Fibroblast of villous mesenchyme (primary cell): ENCODE measurements at regions not wholly inside any gene's neighbourhood (a gene's known extent, or its start where the extent isn't known, plus 50 kb on each side); places are given as distances from the start of the nearest gene placed in this dataset.

Experiments
- DNase-seq: peaks from one replicate; pipeline ENCODE4 v3.0.0-alpha.2; 2010; ENCODE audit warnings: low read depth
- H3K4me3 ChIP-seq: 2 replicates; pipeline ENCODE4 v1.5.1; 2011; ENCODE audit warnings: low read depth, mild to moderate bottlenecking, low read length
- CTCF ChIP-seq: IDR thresholded peaks from 2 replicates; pipeline ENCODE4 v1.5.1; 2012; ENCODE audit warnings: low read depth, mild to moderate bottlenecking, low read length; ENCODE audit not compliant: insufficient read depth

GRCh38 chr6:156699935-156700334 is 77.2 kb upstream of the ARID1B start:
- no peak for DNase-seq
- no peak for TF ChIP-seq CTCF
- H3K4me3 ChIP-seq = no peak overlapping the region

GRCh38 chr6:156699017-156699421 is 78.2 kb upstream of the ARID1B start:
- TF ChIP-seq CTCF = no peak
- DNase-seq = peak; percentile 46
- no peak overlapping the region for H3K4me3 ChIP-seq

- DNase-seq = no peak
- no peak overlapping the region for H3K4me3 ChIP-seq
- no peak for TF ChIP-seq CTCF
These were observed 78.8 kb upstream of the ARID1B start for GRCh38 chr6:156698239-156699016.

- DNase-seq = no peak
- TF ChIP-seq CTCF = no peak
- H3K4me3 ChIP-seq = no peak overlapping the region
These were observed 79.8 kb upstream of the ARID1B start for GRCh38 chr6:156697225-156697830.

- H3K4me3 ChIP-seq = no peak overlapping the region
- DNase-seq = no peak
- no peak for TF ChIP-seq CTCF
These were observed 81.4 kb upstream of the ARID1B start for GRCh38 chr6:156695742-156696141.

- no peak for TF ChIP-seq CTCF
- no peak for DNase-seq
- H3K4me3 ChIP-seq = no peak overlapping the region
These were observed 82.5 kb upstream of the ARID1B start for GRCh38 chr6:156694679-156695078.
